ENCODE measurements at regions not wholly inside any gene's neighbourhood (a gene's known extent, or its start where the extent isn't known, plus 50 kb on each side); places are given as distances from the start of the nearest gene placed in this dataset.

DNA sequence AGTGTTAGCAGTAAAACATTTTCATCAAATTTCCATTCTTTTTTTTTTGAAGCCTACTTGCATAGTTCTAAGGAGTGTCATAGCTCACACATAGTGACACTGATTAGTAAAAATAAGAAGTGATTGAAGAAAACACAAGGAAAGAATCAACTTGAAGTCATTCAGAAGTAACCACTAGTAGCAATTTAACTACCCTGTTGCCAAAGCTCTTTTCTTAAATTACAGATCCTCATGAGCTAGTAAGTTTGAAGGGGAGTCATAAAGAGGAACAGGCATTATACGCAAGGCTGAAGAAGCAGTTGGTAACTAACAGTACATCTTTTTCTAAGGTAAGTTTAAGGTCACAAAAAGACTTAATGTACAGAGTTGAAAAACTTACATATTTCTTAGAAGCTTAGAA, 332.2 kb downstream of the CHRM3 start:
- TF ChIP-seq, protein P1, sequence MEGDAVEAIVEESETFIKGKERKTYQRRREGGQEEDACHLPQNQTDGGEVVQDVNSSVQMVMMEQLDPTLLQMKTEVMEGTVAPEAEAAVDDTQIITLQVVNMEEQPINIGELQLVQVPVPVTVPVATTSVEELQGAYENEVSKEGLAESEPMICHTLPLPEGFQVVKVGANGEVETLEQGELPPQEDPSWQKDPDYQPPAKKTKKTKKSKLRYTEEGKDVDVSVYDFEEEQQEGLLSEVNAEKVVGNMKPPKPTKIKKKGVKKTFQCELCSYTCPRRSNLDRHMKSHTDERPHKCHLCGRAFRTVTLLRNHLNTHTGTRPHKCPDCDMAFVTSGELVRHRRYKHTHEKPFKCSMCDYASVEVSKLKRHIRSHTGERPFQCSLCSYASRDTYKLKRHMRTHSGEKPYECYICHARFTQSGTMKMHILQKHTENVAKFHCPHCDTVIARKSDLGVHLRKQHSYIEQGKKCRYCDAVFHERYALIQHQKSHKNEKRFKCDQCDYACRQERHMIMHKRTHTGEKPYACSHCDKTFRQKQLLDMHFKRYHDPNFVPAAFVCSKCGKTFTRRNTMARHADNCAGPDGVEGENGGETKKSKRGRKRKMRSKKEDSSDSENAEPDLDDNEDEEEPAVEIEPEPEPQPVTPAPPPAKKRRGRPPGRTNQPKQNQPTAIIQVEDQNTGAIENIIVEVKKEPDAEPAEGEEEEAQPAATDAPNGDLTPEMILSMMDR (IDR thresholded peaks at IDR 0.05; ENCODE audit: control extremely low read depth, extremely low read depth, low read depth, missing control alignments) = no peak
- POLR2A ChIA-PET = no interaction called here
- no peak for DNase-seq (ENCODE audit: extremely low spot score)
- CTCF ChIA-PET = interaction anchor here (2.0 kb wide), 1 partner anchor 9 kb away, joined by 5 read pairs; no protein-coding TSS in a partner anchor

DNA sequence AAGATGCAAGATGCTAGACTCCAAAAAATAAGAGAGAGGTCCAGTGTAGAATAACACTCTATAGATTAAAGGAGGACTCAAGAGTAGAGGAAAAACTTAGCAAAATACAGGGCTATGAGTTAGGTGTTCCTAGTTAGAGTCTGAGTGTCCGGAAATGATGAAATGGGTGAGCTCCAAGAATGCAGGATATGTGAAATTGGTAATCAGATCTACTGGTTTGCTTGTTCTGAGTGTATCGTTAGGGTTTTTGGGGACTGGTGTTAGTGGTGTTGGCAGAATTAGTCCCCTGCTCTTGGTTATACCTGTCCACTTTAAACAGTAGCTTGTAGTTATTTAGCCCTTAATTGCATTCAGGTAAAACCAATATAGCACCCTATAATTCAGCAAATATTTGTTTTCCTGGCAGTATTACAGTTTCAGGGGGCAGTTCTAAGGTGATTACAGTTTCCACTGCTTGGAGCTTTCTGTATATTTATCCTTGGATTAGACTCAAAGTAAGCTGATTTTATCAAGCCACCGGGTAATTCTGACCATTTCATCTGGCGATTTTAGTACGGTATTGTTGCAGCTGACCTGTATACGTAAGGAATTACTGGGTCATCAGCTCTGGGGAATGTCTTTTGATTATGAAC, 332.7 kb downstream of the CHRM3 start:
- ChIA-PET CTCF (interaction anchor here (2.0 kb wide), 1 partner anchor 9 kb away, joined by 5 read pairs; no protein-coding TSS in a partner anchor), POLR2A (no interaction called here)
- TF ChIP-seq, protein P1 (IDR thresholded peaks at IDR 0.05; ENCODE audit: control extremely low read depth, extremely low read depth, low read depth, missing control alignments) = no peak
- no peak for DNase-seq (ENCODE audit: extremely low spot score)

DNA sequence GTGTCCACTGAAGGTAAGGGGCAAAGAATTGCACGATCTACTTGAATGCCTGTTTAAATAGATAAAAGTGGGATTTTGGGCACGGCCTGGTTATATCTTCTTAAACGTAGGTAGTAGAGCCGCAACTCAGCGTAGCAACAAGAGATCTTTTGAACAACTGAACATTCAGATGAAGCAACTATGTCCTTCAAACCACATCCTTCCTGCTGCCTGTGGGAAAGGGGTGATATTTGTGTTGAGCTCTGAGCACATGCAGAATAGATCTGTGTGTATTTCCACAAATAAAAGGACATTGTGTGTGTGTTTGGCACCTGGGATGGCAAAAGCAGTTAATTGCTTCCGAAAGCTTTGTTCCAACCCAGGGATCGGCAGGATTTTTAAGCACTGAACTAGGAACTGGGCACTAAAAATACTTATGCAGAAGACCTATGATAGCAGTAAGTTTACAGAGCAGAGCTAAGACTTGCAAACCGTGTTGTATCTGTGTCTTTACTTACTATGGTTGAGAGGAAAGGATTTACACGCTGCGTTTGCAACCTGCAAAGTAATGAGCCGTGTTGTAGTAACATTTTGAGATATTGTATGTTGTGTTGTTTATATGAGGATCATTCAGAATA, 333.4 kb downstream of the CHRM3 start:
- CTCF ChIA-PET = no interaction called here
- DNase-seq (ENCODE audit: extremely low spot score) = no peak
- POLR2A ChIA-PET = no interaction called here
- TF ChIP-seq, protein P1 (IDR thresholded peaks at IDR 0.05; ENCODE audit: control extremely low read depth, extremely low read depth, low read depth, missing control alignments) = no peak

DNA sequence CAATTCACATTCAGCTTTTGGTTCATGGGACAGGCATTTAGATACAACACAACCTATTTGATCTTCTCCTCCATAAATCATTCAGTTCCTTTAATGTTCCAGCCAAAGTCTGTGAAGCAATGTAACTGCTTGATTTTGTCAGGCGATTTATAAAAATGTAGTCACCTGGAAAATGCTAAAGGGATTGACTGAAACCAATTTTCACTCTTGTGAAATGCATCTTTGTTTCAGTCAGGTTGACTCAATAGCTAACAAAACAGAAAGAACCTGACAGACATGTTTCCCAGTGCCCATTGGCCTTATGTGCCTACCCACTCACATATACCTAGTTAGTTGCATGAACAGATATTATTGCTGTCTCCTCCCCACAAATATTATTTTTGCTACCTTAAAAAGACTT, 335.7 kb downstream of the CHRM3 start:
- no peak for DNase-seq (ENCODE audit: extremely low spot score)
- TF ChIP-seq, protein P1 (IDR thresholded peaks at IDR 0.05; ENCODE audit: control extremely low read depth, extremely low read depth, low read depth, missing control alignments) = no peak
- ChIA-PET POLR2A (no interaction called here), CTCF (interaction anchor here (1.2 to 1.4 kb wide), 2 partner anchors 15 to 35 kb away, joined by 3 to 4 read pairs; no protein-coding TSS in a partner anchor)

DNA sequence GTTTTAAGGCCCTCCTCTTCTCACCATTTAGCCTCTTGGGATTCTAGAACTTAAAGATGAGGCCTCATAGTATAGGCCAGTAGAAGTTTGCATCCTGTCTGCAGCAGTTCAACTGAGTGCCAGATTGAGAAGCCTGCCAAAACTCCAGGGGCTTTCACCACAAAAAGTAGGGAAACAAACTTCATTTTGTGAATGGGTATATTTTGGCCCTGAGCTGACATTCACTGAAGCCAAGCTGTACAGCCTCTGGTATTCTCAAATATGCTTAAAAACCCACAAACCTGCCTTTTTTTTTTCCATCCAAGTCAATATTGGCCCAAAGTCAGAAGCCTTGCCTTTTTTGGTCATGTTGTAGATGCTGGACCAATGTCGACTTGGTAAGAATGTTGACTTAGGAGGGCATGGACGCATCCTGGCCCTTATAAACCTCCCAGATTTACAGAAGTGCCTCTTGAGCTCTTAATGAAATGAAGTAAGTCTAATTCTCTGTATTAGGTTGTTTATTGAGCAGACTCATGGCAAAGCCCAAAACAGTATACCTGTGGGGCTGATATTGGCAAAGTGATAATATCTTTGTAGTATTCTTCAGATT, 337.5 kb downstream of the CHRM3 start:
- no peak for DNase-seq (ENCODE audit: extremely low spot score)
- ChIA-PET POLR2A (no interaction called here), CTCF (interaction anchor here (1.0 to 2.0 kb wide), 3 partner anchors 8 to 15 kb away, joined by 3 to 4 read pairs (median 4); no protein-coding TSS in a partner anchor)
- TF ChIP-seq, protein P1 (IDR thresholded peaks at IDR 0.05; ENCODE audit: control extremely low read depth, extremely low read depth, low read depth, missing control alignments) = no peak

DNA sequence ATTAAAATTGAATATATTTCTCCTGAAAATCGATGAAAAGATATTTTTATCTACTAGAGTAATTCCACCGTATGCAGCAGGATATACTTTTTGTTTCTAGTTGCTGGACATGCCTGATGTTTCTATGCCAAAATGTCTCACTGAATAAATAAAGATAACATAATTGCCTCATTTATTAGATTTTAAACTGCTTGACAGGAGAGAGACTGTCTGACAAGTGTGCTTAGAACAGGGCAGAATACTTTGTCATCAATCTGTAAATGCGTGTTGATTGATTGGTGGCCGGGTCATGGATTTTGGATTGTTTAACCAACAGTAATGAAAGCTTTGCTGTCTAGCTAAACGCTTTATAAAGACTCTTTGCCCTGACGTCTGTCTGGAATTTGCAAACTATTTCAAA, 339.0 kb downstream of the CHRM3 start:
- TF ChIP-seq, protein P1 (IDR thresholded peaks at IDR 0.05; ENCODE audit: control extremely low read depth, extremely low read depth, low read depth, missing control alignments) = no peak
- POLR2A ChIA-PET = no interaction called here
- CTCF ChIA-PET = interaction anchor here (2.0 kb wide), 1 partner anchor 16 kb away, joined by 4 read pairs; no protein-coding TSS in a partner anchor
- DNase-seq (ENCODE audit: extremely low spot score) = no peak

Data from GM10248 (cell line).